ENCODE measurements at regions not wholly inside any gene's neighbourhood (a gene's known extent, or its start where the extent isn't known, plus 50 kb on each side); places are given as distances from the start of the nearest gene placed in this dataset.

DNA sequence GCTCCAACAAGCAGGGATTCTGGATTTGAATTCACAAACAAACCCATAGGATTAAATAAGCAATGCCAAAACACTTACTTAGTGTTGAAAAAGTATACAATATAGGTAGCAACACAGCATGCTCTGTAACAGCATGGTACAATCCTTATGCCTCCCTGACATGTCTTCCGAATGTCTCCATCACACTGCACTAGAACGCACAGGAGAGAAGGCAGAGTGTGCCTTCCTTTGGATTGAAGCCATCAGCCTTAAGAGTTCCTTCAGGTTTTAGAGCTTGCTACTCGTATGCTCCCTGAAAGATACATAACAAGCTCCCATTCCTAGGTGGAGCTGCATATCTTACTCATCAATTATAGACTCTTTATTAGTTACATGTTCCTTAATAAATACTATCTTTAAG is 1573.9 kb upstream of the PRR20A start:
- no peaks in the 10 kb centered on the region for H3K36me3 Mint-ChIP-seq (ENCODE audit: low read depth, unreplicated experiment)
- H3K4me1 Mint-ChIP-seq (ENCODE audit: unreplicated experiment): no peaks in the 10 kb centered on the region
- DNase-seq (ENCODE audit: low spot score): no peak
- no peak overlapping the region for H3K27ac Mint-ChIP-seq (ENCODE audit: unreplicated experiment)
- TF ChIP-seq, protein P1, sequence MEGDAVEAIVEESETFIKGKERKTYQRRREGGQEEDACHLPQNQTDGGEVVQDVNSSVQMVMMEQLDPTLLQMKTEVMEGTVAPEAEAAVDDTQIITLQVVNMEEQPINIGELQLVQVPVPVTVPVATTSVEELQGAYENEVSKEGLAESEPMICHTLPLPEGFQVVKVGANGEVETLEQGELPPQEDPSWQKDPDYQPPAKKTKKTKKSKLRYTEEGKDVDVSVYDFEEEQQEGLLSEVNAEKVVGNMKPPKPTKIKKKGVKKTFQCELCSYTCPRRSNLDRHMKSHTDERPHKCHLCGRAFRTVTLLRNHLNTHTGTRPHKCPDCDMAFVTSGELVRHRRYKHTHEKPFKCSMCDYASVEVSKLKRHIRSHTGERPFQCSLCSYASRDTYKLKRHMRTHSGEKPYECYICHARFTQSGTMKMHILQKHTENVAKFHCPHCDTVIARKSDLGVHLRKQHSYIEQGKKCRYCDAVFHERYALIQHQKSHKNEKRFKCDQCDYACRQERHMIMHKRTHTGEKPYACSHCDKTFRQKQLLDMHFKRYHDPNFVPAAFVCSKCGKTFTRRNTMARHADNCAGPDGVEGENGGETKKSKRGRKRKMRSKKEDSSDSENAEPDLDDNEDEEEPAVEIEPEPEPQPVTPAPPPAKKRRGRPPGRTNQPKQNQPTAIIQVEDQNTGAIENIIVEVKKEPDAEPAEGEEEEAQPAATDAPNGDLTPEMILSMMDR (IDR thresholded peaks at IDR 0.05; ENCODE audit: unreplicated experiment): no peak
- no peaks in the 10 kb centered on the region for H3K9me3 Mint-ChIP-seq (ENCODE audit: unreplicated experiment)
- H3K27me3 Mint-ChIP-seq (ENCODE audit: unreplicated experiment): no peaks in the 10 kb centered on the region
- H3K4me3 Mint-ChIP-seq (ENCODE audit: unreplicated experiment): no peak overlapping the region

DNA sequence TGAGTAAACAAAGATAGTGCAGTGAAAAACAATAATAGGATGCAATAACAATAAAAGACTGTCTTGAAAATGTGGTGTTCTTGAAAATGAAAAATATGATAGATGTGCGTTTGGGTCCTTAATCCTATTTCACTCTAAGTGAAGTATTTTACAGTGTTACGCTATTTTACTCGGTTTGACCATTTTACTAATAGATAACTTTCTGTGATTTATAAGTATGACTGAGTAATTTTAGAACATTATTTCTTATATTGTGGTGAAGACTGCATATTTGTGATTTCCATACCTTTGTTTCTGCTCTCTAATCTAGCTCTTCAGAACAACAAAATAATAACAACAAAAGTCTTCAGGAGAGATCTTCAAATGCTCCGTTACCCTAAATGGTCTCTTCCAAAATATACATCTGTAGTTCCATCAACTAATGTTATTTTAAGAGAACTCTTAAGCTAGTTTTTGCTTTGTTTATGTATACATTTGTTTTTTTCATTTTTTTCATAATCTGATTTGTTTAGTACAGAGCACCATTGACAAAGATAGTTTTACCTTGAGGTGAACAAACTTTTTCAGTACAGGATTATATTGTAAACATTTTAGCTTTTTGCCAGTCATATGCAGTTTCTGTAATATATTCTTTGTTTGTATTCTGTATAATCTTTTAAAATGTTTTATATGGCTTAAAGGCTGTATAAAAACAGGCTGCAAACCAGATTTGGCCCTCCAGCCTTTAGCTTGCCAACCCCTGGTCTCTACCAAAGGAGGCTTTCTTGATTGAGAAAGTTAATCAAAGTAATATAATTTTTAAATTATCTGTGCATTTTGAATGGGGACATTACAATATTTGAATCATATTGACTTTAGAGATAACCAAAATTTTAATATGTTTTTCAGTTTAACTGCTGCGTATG is 1572.7 kb upstream of the PRR20A start:
- H3K27ac Mint-ChIP-seq (ENCODE audit: unreplicated experiment): no peak overlapping the region
- TF ChIP-seq, protein P1 (IDR thresholded peaks at IDR 0.05; ENCODE audit: unreplicated experiment): no peak
- H3K27me3 Mint-ChIP-seq (ENCODE audit: unreplicated experiment): no peaks in the 10 kb centered on the region
- H3K36me3 Mint-ChIP-seq (ENCODE audit: low read depth, unreplicated experiment): no peaks in the 10 kb centered on the region
- DNase-seq (ENCODE audit: low spot score): no peak
- H3K4me3 Mint-ChIP-seq (ENCODE audit: unreplicated experiment): no peak overlapping the region
- no peaks in the 10 kb centered on the region for H3K9me3 Mint-ChIP-seq (ENCODE audit: unreplicated experiment)
- H3K4me1 Mint-ChIP-seq (ENCODE audit: unreplicated experiment): no peaks in the 10 kb centered on the region

DNA sequence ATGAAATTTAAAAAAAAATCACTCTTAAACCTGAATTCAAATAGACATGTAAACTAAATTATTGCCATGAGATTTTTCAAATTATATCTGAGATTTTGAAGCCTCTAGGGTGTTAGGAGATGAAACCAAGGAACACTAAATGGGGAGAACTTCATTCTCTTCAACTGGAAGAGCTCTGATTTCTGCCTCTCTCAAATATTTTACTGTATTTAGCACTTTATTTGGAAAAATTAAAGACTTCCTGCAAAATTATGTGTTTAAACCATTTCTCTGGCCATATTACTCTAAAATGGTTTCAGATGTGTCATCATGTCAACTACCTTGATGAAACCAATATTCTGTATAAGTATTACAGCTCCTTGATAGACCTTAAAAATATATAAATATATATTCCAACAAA is 1571.6 kb upstream of the PRR20A start:
- no peak overlapping the region for H3K27ac Mint-ChIP-seq (ENCODE audit: unreplicated experiment)
- no peaks in the 10 kb centered on the region for H3K36me3 Mint-ChIP-seq (ENCODE audit: low read depth, unreplicated experiment)
- no peaks in the 10 kb centered on the region for H3K9me3 Mint-ChIP-seq (ENCODE audit: unreplicated experiment)
- TF ChIP-seq, protein P1 (IDR thresholded peaks at IDR 0.05; ENCODE audit: unreplicated experiment): no peak
- no peaks in the 10 kb centered on the region for H3K4me1 Mint-ChIP-seq (ENCODE audit: unreplicated experiment)
- DNase-seq (ENCODE audit: low spot score): no peak
- no peaks in the 10 kb centered on the region for H3K27me3 Mint-ChIP-seq (ENCODE audit: unreplicated experiment)
- H3K4me3 Mint-ChIP-seq (ENCODE audit: unreplicated experiment): no peak overlapping the region

DNA sequence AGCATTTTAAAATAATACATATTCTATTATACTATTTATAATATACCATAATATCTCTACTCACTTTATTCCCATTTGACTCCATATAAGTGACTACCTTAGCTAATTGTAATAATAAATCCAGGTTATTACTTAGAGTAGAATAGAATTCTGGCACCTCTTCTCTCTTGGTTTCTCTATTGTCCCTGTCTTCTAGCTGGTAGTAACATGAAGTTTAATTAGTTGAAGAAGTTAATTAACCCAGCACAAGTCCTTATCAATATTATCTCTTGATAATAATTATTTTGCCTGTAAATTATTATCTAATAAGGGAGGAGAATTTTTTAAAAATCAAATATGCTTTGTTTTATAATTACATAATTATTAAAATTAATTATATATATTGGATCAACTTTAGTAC is 1571.2 kb upstream of the PRR20A start:
- Mint-ChIP-seq H3K4me1 (ENCODE audit: unreplicated experiment) (no peaks in the 10 kb centered on the region), H3K27me3 (ENCODE audit: unreplicated experiment) (no peaks in the 10 kb centered on the region), H3K4me3 (ENCODE audit: unreplicated experiment) (no peak overlapping the region), H3K36me3 (ENCODE audit: low read depth, unreplicated experiment) (no peaks in the 10 kb centered on the region), H3K27ac (ENCODE audit: unreplicated experiment) (no peak overlapping the region), H3K9me3 (ENCODE audit: unreplicated experiment) (no peaks in the 10 kb centered on the region)
- DNase-seq (ENCODE audit: low spot score): no peak
- TF ChIP-seq, protein P1 (IDR thresholded peaks at IDR 0.05; ENCODE audit: unreplicated experiment): no peak

DNA sequence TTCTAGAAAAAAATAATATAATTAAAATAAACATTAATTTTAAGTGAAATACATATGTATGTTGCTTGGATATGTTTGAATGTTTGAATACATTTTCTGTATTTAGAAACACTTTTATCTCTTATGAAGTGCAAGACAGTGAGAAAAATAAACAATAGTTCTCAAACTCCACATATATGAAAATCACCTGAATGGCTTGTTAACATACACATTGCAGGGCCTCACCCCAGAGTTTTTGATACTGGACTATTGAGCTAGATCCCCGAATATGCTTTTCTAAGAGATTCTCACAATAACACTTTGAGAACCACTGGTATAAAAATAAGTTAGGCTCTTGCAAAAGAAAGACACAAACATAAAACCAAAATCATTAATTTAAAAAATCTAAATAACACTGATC is 1570.3 kb upstream of the PRR20A start:
- no peak for DNase-seq (ENCODE audit: low spot score)
- no peaks in the 10 kb centered on the region for H3K9me3 Mint-ChIP-seq (ENCODE audit: unreplicated experiment)
- H3K27ac Mint-ChIP-seq (ENCODE audit: unreplicated experiment): no peak overlapping the region
- TF ChIP-seq, protein P1 (IDR thresholded peaks at IDR 0.05; ENCODE audit: unreplicated experiment): no peak
- H3K36me3 Mint-ChIP-seq (ENCODE audit: low read depth, unreplicated experiment): no peaks in the 10 kb centered on the region
- H3K4me3 Mint-ChIP-seq (ENCODE audit: unreplicated experiment): no peak overlapping the region
- H3K27me3 Mint-ChIP-seq (ENCODE audit: unreplicated experiment): no peaks in the 10 kb centered on the region
- no peaks in the 10 kb centered on the region for H3K4me1 Mint-ChIP-seq (ENCODE audit: unreplicated experiment)
